HG03045 (cell line): ENCODE measurements at regions not wholly inside any gene's neighbourhood (a gene's known extent, or its start where the extent isn't known, plus 50 kb on each side); places are given as distances from the start of the nearest gene placed in this dataset.
"Not testable (repeated sequence)": the region's sequence is repeated elsewhere in the genome, so short reads cannot be mapped to it uniquely, and the experiment has no call there.

Experiments used
- ATAC-seq: cut with Tn5 transposase; IDR thresholded peaks from one replicate; pipeline ENCODE4 v1.9.1; 2021; ENCODE audit warnings: mild to moderate bottlenecking, moderate library complexity; ENCODE audit not compliant: unreplicated experiment

GRCh38 chr1:200254602-200255001 lies 155.2 kb downstream of the ZNF281 start:
- ATAC-seq = not testable (repeated sequence)

GRCh38 chr1:200253774-200254495 lies 155.9 kb downstream of the ZNF281 start:
- peak; percentile 63 for ATAC-seq

GRCh38 chr1:200252531-200252930 lies 157.3 kb downstream of the ZNF281 start:
- ATAC-seq = no peak

- no peak for ATAC-seq
Measured at GRCh38 chr1:200250469-200250868, 159.4 kb downstream of the ZNF281 start.

- ATAC-seq = no peak
Measured at GRCh38 chr1:200248541-200248940, 161.3 kb downstream of the ZNF281 start.

- ATAC-seq = no peak
Measured at GRCh38 chr1:200247518-200247917, 162.3 kb downstream of the ZNF281 start.

GRCh38 chr1:200245473-200245872 lies 164.4 kb downstream of the ZNF281 start:
- no peak for ATAC-seq

GRCh38 chr1:200243042-200243437 lies 166.8 kb downstream of the ZNF281 start:
- ATAC-seq = no peak

- no peak for ATAC-seq
Measured at GRCh38 chr1:200242110-200243041, 167.5 kb downstream of the ZNF281 start.

- no peak for ATAC-seq
Measured at GRCh38 chr1:200240656-200241055, 169.2 kb downstream of the ZNF281 start.

- no peak for ATAC-seq
Measured at GRCh38 chr1:200238311-200238710, 171.5 kb downstream of the ZNF281 start.

GRCh38 chr1:200237066-200237465 lies 172.8 kb downstream of the ZNF281 start:
- no peak for ATAC-seq

GRCh38 chr1:200234938-200235337 lies 174.9 kb downstream of the ZNF281 start:
- no peak for ATAC-seq

GRCh38 chr1:200233393-200233792 lies 176.4 kb downstream of the ZNF281 start:
- no peak for ATAC-seq

GRCh38 chr1:200231787-200232231 lies 178.0 kb downstream of the ZNF281 start:
- no peak for ATAC-seq

GRCh38 chr1:200230671-200231070 lies 179.2 kb downstream of the ZNF281 start:
- ATAC-seq = no peak

- no peak for ATAC-seq
Measured at GRCh38 chr1:200228486-200228885, 181.3 kb downstream of the ZNF281 start.

- no peak for ATAC-seq
Measured at GRCh38 chr1:200228081-200228480, 181.8 kb downstream of the ZNF281 start.
